ENCODE measurements at regions not wholly inside any gene's neighbourhood (a gene's known extent, or its start where the extent isn't known, plus 50 kb on each side); places are given as distances from the start of the nearest gene placed in this dataset.

- no peak for TF ChIP-seq CTCF (IDR thresholded peaks at IDR 0.05; ENCODE audit: control extremely low read depth, extremely low read depth, low read depth, missing control alignments)
- DNase-seq (ENCODE audit: extremely low spot score): no peak
- ChIA-PET CTCF (interaction anchor here (1.0 to 2.9 kb wide), 4 partner anchors 10 to 100 kb away, joined by 3 to 11 read pairs (median 3); no protein-coding TSS in a partner anchor), POLR2A (no interaction called here)
Measured at GRCh38 chr14:58866391-58866790, 228.6 kb downstream of the DACT1 start.

DNA sequence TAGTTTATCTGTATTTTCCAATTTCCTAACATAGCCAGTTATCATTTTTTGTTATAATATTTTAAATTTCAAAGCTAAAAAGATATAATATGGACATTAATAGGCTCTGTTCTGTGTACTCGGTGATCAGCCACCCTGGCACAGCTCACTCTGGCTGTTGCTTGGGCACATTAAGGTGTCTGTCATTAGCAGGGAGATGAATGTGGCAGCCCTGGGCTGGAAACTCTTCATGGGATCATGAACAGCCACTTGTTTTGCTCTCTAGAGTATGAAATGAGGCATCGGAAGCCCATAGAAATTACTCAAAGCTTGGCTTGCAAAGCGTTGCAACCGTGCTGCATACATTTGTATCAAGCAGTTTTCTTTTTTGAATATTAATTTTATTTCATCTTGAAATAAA, 233.2 kb downstream of the DACT1 start:
- CTCF ChIA-PET: no interaction called here
- DNase-seq (ENCODE audit: extremely low spot score): no peak
- POLR2A ChIA-PET: no interaction called here
- TF ChIP-seq CTCF (IDR thresholded peaks at IDR 0.05; ENCODE audit: control extremely low read depth, extremely low read depth, low read depth, missing control alignments): no peak

GRCh38 chr14:58871573-58871972, 233.8 kb downstream of the DACT1 start:
- DNase-seq (ENCODE audit: extremely low spot score): no peak
- TF ChIP-seq CTCF (IDR thresholded peaks at IDR 0.05; ENCODE audit: control extremely low read depth, extremely low read depth, low read depth, missing control alignments): no peak
- ChIA-PET POLR2A (no interaction called here), CTCF (interaction anchor here (0.7 kb wide), 1 partner anchor 11 kb away, joined by 3 read pairs; no protein-coding TSS in a partner anchor)

GRCh38 chr14:58872061-58872460, 234.3 kb downstream of the DACT1 start:
- POLR2A ChIA-PET: no interaction called here
- no peak for TF ChIP-seq CTCF (IDR thresholded peaks at IDR 0.05; ENCODE audit: control extremely low read depth, extremely low read depth, low read depth, missing control alignments)
- no peak for DNase-seq (ENCODE audit: extremely low spot score)
- CTCF ChIA-PET: interaction anchor here (0.7 to 1.0 kb wide), 2 partner anchors 8 to 12 kb away, joined by 3 read pairs; no protein-coding TSS in a partner anchor

- ChIA-PET CTCF (interaction anchor here (1.0 kb wide), 1 partner anchor 10 kb away, joined by 3 read pairs; no protein-coding TSS in a partner anchor), POLR2A (no interaction called here)
- TF ChIP-seq CTCF (IDR thresholded peaks at IDR 0.05; ENCODE audit: control extremely low read depth, extremely low read depth, low read depth, missing control alignments): no peak
- no peak for DNase-seq (ENCODE audit: extremely low spot score)
Measured at GRCh38 chr14:58873228-58873953, 235.6 kb downstream of the DACT1 start.

GRCh38 chr14:58875613-58876012, 237.9 kb downstream of the DACT1 start:
- no peak for TF ChIP-seq CTCF (IDR thresholded peaks at IDR 0.05; ENCODE audit: control extremely low read depth, extremely low read depth, low read depth, missing control alignments)
- no peak for DNase-seq (ENCODE audit: extremely low spot score)
- CTCF ChIA-PET: interaction anchor here (2.9 kb wide), 1 partner anchor 9 kb away, joined by 11 read pairs; no protein-coding TSS in a partner anchor
- POLR2A ChIA-PET: interaction anchor here (0.7 kb wide), 1 partner anchor 130 kb away, joined by 6 read pairs; no protein-coding TSS in a partner anchor
